WTC11 (cell line): ENCODE measurements at regions not wholly inside any gene's neighbourhood (a gene's known extent, or its start where the extent isn't known, plus 50 kb on each side); places are given as distances from the start of the nearest gene placed in this dataset.
A peak's percentile ranks its signal among the peaks of the same experiment; 100 is the strongest.
"Not testable (repeated sequence)": the region's sequence is repeated elsewhere in the genome, so short reads cannot be mapped to it uniquely, and the experiment has no call there.

Experiments used
- ATAC-seq: fragments of 200-7000 bp; cut with Tn5 transposase; 2 replicates; pipeline ENCODE4 v1.10.0; 2021; ENCODE audit warnings: mild to moderate bottlenecking, moderate library complexity
- CTCF ChIA-PET: fragments of 300-600 bp; sonication (Branson Sonifier 250); formaldehyde crosslinking; loops from one replicate; lab custom pipeline; 2021; ENCODE audit warnings: antibody characterized with exemption; lab: Charles Lee
- POLR2A ChIA-PET: fragments of 350-600 bp; sonication (Branson Sonifier 250); formaldehyde crosslinking; loops from one replicate; lab custom pipeline; 2021; ENCODE audit warnings: antibody characterized with exemption; lab: Charles Lee
- DNase-seq: peaks from one replicate; pipeline ENCODE4 v3.0.0; 2021; ENCODE audit warnings: low spot score
- H3K27ac Mint-ChIP-seq: 2 replicates; pipeline ENCODE4 v1.8.0; 2021; ENCODE audit warnings: mixed read lengths
- H3K27me3 Mint-ChIP-seq: 2 replicates; pipeline ENCODE4 v1.8.0; 2021; ENCODE audit warnings: low read depth, mild to moderate bottlenecking, moderate library complexity, mixed read lengths
- H3K36me3 Mint-ChIP-seq: 2 replicates; pipeline ENCODE4 v1.8.0; 2021; ENCODE audit warnings: mixed read lengths
- H3K4me1 Mint-ChIP-seq: 2 replicates; pipeline ENCODE4 v1.8.0; 2022; ENCODE audit warnings: mixed read lengths
- H3K4me3 Mint-ChIP-seq: 2 replicates; pipeline ENCODE4 v1.8.0; 2021; ENCODE audit warnings: mild to moderate bottlenecking, moderate library complexity, mixed read lengths
- H3K9me3 Mint-ChIP-seq: 2 replicates; pipeline ENCODE4 v1.8.0; 2021; ENCODE audit warnings: mixed read lengths
- CREB1 ChIP-seq: sonication (generic); formaldehyde crosslinking; IDR thresholded peaks from 2 replicates; pipeline ENCODE4 v1.8.0; 2023; ENCODE audit warnings: mild to moderate bottlenecking, missing genetic modification reagents
- CREM ChIP-seq: sonication (generic); formaldehyde crosslinking; IDR thresholded peaks from 2 replicates; pipeline ENCODE4 v1.8.1; 2022; ENCODE audit warnings: mild to moderate bottlenecking, missing genetic modification reagents, moderate library complexity
- E2F1 ChIP-seq: sonication (generic); formaldehyde crosslinking; IDR thresholded peaks from 2 replicates; pipeline ENCODE4 v1.8.0; 2022; ENCODE audit warnings: mild to moderate bottlenecking, missing genetic modification reagents
- E2F4 ChIP-seq: sonication (generic); formaldehyde crosslinking; IDR thresholded peaks from 2 replicates; pipeline ENCODE4 v1.8.1; 2022; ENCODE audit warnings: low read depth, mild to moderate bottlenecking, moderate library complexity, missing genetic modification reagents, borderline replicate concordance
- E2F5 ChIP-seq: sonication (generic); formaldehyde crosslinking; IDR thresholded peaks from 2 replicates; pipeline ENCODE4 v1.8.1; 2022; ENCODE audit warnings: mild to moderate bottlenecking, moderate library complexity, missing genetic modification reagents
- FOXJ3 ChIP-seq: sonication (generic); formaldehyde crosslinking; IDR thresholded peaks from 2 replicates; pipeline ENCODE4 v1.9.0; 2021; ENCODE audit warnings: missing genetic modification reagents, mild to moderate bottlenecking, borderline replicate concordance
- HMGA2 ChIP-seq: fragments of 250-450 bp; sonication (Bioruptor Pico); IDR thresholded peaks from 2 replicates; pipeline ENCODE4 v1.4.0; 2021; ENCODE audit warnings: mild to moderate bottlenecking, moderate library complexity
- MAX ChIP-seq: sonication (generic); formaldehyde crosslinking; IDR thresholded peaks from 2 replicates; pipeline ENCODE4 v1.8.0; 2022; ENCODE audit warnings: mild to moderate bottlenecking, missing genetic modification reagents
- MXD4 ChIP-seq: fragments of 250-450 bp; sonication (Bioruptor Pico); IDR thresholded peaks from 2 replicates; pipeline ENCODE4 v1.8.0; 2021; ENCODE audit warnings: mild to moderate bottlenecking, moderate library complexity, borderline replicate concordance
- NFE2L1 ChIP-seq: sonication (generic); formaldehyde crosslinking; IDR thresholded peaks from 2 replicates; pipeline ENCODE4 v1.8.1; 2023; ENCODE audit warnings: missing genetic modification reagents
- NFYB ChIP-seq: sonication (generic); formaldehyde crosslinking; conservative IDR thresholded peaks from 2 replicates; pipeline ENCODE4 v1.8.0; 2022; ENCODE audit warnings: low read depth, missing genetic modification reagents
- NR2C2 ChIP-seq: sonication (generic); formaldehyde crosslinking; IDR thresholded peaks from 2 replicates; pipeline ENCODE4 v1.8.0; 2022; ENCODE audit warnings: mild to moderate bottlenecking, missing genetic modification reagents
- PREB ChIP-seq: sonication (generic); formaldehyde crosslinking; IDR thresholded peaks from 2 replicates; pipeline ENCODE4 v1.8.1; 2022; ENCODE audit warnings: mild to moderate bottlenecking, missing genetic modification reagents, moderate library complexity, borderline replicate concordance
- RELA ChIP-seq: sonication (generic); formaldehyde crosslinking; IDR thresholded peaks from 2 replicates; pipeline ENCODE4 v1.8.1; 2022; ENCODE audit warnings: missing genetic modification reagents, mild to moderate bottlenecking, borderline replicate concordance
- SMAD4 ChIP-seq: sonication (generic); formaldehyde crosslinking; IDR thresholded peaks from 2 replicates; pipeline ENCODE4 v1.8.0; 2022; ENCODE audit warnings: mild to moderate bottlenecking, missing genetic modification reagents
- SOX15 ChIP-seq: fragments of 250-450 bp; sonication (Bioruptor Pico); IDR thresholded peaks from 2 replicates; pipeline ENCODE4 v1.9.0; 2021; ENCODE audit warnings: mild to moderate bottlenecking
- STAT6 ChIP-seq: sonication (generic); formaldehyde crosslinking; conservative IDR thresholded peaks from 2 replicates; pipeline ENCODE4 v1.8.1; 2023; ENCODE audit warnings: mild to moderate bottlenecking, low read depth, missing genetic modification reagents, moderate library complexity
- TCF7 ChIP-seq: sonication (generic); formaldehyde crosslinking; IDR thresholded peaks from 2 replicates; pipeline ENCODE4 v1.8.0; 2022; ENCODE audit warnings: mild to moderate bottlenecking, low read depth, missing genetic modification reagents, moderate library complexity
- ZBTB21 ChIP-seq: sonication (generic); formaldehyde crosslinking; IDR thresholded peaks from 2 replicates; pipeline ENCODE4 v1.8.1; 2023; ENCODE audit warnings: mild to moderate bottlenecking, missing genetic modification reagents, borderline replicate concordance
- ZNF512 ChIP-seq: sonication (generic); formaldehyde crosslinking; IDR thresholded peaks from 2 replicates; pipeline ENCODE4 v1.8.1; 2022; ENCODE audit warnings: missing genetic modification reagents, borderline replicate concordance
- ZSCAN18 ChIP-seq: fragments of 250-450 bp; sonication (Bioruptor Pico); IDR thresholded peaks from 2 replicates; pipeline ENCODE4 v2.1.2; 2022; ENCODE audit warnings: mild to moderate bottlenecking, moderate library complexity

GRCh38 chr11:98062714-98063113 is 958.0 kb upstream of the CNTN5 start (continued):
- no peak for TF ChIP-seq ZSCAN18 (CRISPR knock-in tag)
- TF ChIP-seq STAT6 (CRISPR knock-in tag): no peak
- no peak for TF ChIP-seq NFYB (CRISPR knock-in tag)
- no peak for TF ChIP-seq NFE2L1
- no peak for TF ChIP-seq TCF7
- TF ChIP-seq FOXJ3: no peak

- Mint-ChIP-seq H3K4me1 (peaks cover 18% of the 10 kb centered on the region), H3K27me3 (no peaks in the 10 kb centered on the region), H3K4me3 (no peak overlapping the region), H3K9me3 (no peaks in the 10 kb centered on the region), H3K36me3 (no peaks in the 10 kb centered on the region), H3K27ac (no peak overlapping the region)
- no peak for DNase-seq
- ChIA-PET CTCF (no interaction called here), POLR2A (interaction anchor here (0.6 kb wide), 1 partner anchor 460 kb away, joined by 4 read pairs; no protein-coding TSS in a partner anchor)
- no peak for ATAC-seq
- TF ChIP-seq CREB1 (CRISPR knock-in tag) (no peak), PREB (CRISPR knock-in tag) (no peak), E2F1 (CRISPR knock-in tag) (no peak)
Observed at GRCh38 chr11:98068251-98068650, 952.5 kb upstream of the CNTN5 start.

GRCh38 chr11:98069147-98069546 is 951.6 kb upstream of the CNTN5 start:
- H3K4me3 Mint-ChIP-seq, H3K27me3 Mint-ChIP-seq, CTCF ChIA-PET, DNase-seq, H3K27ac Mint-ChIP-seq, H3K9me3 Mint-ChIP-seq, ATAC-seq, H3K36me3 Mint-ChIP-seq: not testable (repeated sequence)
- H3K4me1 Mint-ChIP-seq: peaks cover 14% of the 10 kb centered on the region
- POLR2A ChIA-PET: interaction anchor here (0.6 kb wide), 1 partner anchor 461 kb away, joined by 4 read pairs; no protein-coding TSS in a partner anchor

GRCh38 chr11:98069861-98070260 is 950.9 kb upstream of the CNTN5 start:
- no peak for DNase-seq
- H3K4me3 Mint-ChIP-seq: no peak overlapping the region
- H3K36me3 Mint-ChIP-seq: no peaks in the 10 kb centered on the region
- H3K4me1 Mint-ChIP-seq: peaks cover 14% of the 10 kb centered on the region
- ChIA-PET POLR2A (no interaction called here), CTCF (no interaction called here)
- peak; percentile 44; the same call in 1 of the 2 replicates for ATAC-seq
- no peaks in the 10 kb centered on the region for H3K9me3 Mint-ChIP-seq
- no peaks in the 10 kb centered on the region for H3K27me3 Mint-ChIP-seq
- H3K27ac Mint-ChIP-seq: no peak overlapping the region
- no peak for TF ChIP-seq HMGA2 (CRISPR knock-in tag)
- no peak for TF ChIP-seq SMAD4
- TF ChIP-seq ZNF512 (CRISPR knock-in tag): no peak
- no peak for TF ChIP-seq ZBTB21 (CRISPR knock-in tag)
- no peak for TF ChIP-seq CREM
- TF ChIP-seq SOX15 (CRISPR knock-in tag): no peak
- no peak for TF ChIP-seq E2F5
- no peak for TF ChIP-seq MXD4
- no peak for TF ChIP-seq MAX (CRISPR knock-in tag)
- TF ChIP-seq E2F4 (CRISPR knock-in tag): no peak
- no peak for TF ChIP-seq RELA (CRISPR knock-in tag)
- no peak for TF ChIP-seq NR2C2 (CRISPR knock-in tag)
